Gastroesophageal sphincter (tissue), 4 donors: ENCODE measurements at regions not wholly inside any gene's neighbourhood (a gene's known extent, or its start where the extent isn't known, plus 50 kb on each side); places are given as distances from the start of the nearest gene placed in this dataset.
"Not testable (repeated sequence)": the region's sequence is repeated elsewhere in the genome, so short reads cannot be mapped to it uniquely, and the experiment has no call there.

Source experiments
- ATAC-seq: fragments of 150-250 bp; one replicate; pipeline ENCODE4 v1.9.1; 2016; ENCODE audit warnings: mild to moderate bottlenecking, moderate library complexity
- H3K27ac ChIP-seq, 4 donors: fragments of 200-600 bp; sonication (generic) in 3 of 4; 1 replicate in 3 of 4; 2 replicates in 1 of 4; pipeline ENCODE4 v1.5.1; 2016 to 2019
- H3K27me3 ChIP-seq: fragments of 200-600 bp; sonication (generic); one replicate; pipeline ENCODE4 v1.5.1; 2019
- H3K36me3 ChIP-seq, 2 donors: fragments of 200-600 bp; sonication (generic); one replicate each; pipeline ENCODE4 v1.5.1; 2019; ENCODE audit warnings: control low read depth in 1 of 2
- H3K4me1 ChIP-seq, 3 donors: fragments of 200-600 bp; sonication (generic); 1 replicate in 2 of 3; 2 replicates in 1 of 3; pipeline ENCODE4 v1.5.1; 2016 to 2019; ENCODE audit warnings: control low read depth in 2 of 3
- H3K4me3 ChIP-seq, 2 donors: fragments of 200-600 bp; sonication (generic); one replicate each; pipeline ENCODE4 v1.5.1; 2019; ENCODE audit warnings: mild to moderate bottlenecking in 1 of 2, moderate library complexity in 1 of 2
- H3K9me3 ChIP-seq, 3 donors: fragments of 200-600 bp; sonication (generic); one replicate each; pipeline ENCODE4 v1.5.1; 2017 to 2019; ENCODE audit warnings: control low read depth in 2 of 3
- EP300 ChIP-seq: sonication (generic); formaldehyde crosslinking; IDR thresholded peaks from one replicate; pipeline ENCODE4 v1.6.1; 2017; ENCODE audit warnings: antibody characterized with exemption, mild to moderate bottlenecking
- POLR2A ChIP-seq, 2 donors: fragments of 450-650 bp; IDR thresholded peaks; one replicate each; pipeline ENCODE4 v1.6.1; 2017; ENCODE audit warnings: antibody characterized with exemption in 2 of 2, mild to moderate bottlenecking in 2 of 2, moderate library complexity in 1 of 2
- POLR2AphosphoS5 ChIP-seq: sonication (generic); formaldehyde crosslinking; IDR thresholded peaks from one replicate; pipeline ENCODE4 v1.6.1; 2017; ENCODE audit warnings: antibody characterized with exemption
- WGBS, 2 donors: methylation state at CpG; one replicate each; pipeline ENCODE4 v1.1.5; 2018; ENCODE audit warnings: low coverage in 1 of 2; 5-methylcytosine and 5-hydroxymethylcytosine counted together
- TF ChIP-seq, protein P1 (sequence below), 4 experiments: fragments of 200-600 bp in 2 of 4; fragments of 450-650 bp in 2 of 4; sonication (generic) in 1 of 4; IDR thresholded peaks; one replicate each; pipeline ENCODE4 v1.5.1; 2017 to 2019; ENCODE audit warnings: antibody characterized with exemption in 4 of 4, mild to moderate bottlenecking in 2 of 4, moderate library complexity in 2 of 4

DNA sequence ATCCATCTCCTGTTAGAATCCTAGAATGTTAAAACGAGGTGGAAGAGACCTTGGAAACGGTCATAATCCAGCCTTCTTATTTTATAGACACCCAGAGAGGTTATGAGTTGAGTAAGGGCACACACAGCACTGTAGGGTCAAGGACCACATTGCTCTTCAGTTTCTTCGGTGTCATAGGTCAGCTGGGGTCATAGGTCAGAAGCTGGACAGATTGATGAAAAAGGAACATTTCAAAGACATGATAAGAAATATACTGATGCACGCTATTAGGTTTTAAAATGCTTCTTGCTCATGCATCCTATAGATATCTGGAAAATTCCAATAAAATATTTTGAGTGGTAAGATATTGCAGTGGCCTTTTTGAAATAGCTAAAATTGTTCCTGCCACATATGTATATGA is 60.0 kb upstream of the BMS1 start:
- H3K4me1 ChIP-seq = no peaks in the 10 kb centered on the region
- 36 to 62% methylated on average over 4 of the region's 4 CpGs for WGBS, 2 donors
- H3K27ac ChIP-seq = no peak overlapping the region
- H3K27me3 ChIP-seq = peaks cover 30% of the 10 kb centered on the region
- H3K4me3 ChIP-seq = no peak overlapping the region
- no peak for ATAC-seq
- no peaks in the 10 kb centered on the region for H3K9me3 ChIP-seq
- no peaks in the 10 kb centered on the region for H3K36me3 ChIP-seq
- TF ChIP-seq POLR2AphosphoS5 (no peak), POLR2A (IDR thresholded peaks at IDR 0.05) (no peak), EP300 (no peak)
- TF ChIP-seq, protein P1, sequence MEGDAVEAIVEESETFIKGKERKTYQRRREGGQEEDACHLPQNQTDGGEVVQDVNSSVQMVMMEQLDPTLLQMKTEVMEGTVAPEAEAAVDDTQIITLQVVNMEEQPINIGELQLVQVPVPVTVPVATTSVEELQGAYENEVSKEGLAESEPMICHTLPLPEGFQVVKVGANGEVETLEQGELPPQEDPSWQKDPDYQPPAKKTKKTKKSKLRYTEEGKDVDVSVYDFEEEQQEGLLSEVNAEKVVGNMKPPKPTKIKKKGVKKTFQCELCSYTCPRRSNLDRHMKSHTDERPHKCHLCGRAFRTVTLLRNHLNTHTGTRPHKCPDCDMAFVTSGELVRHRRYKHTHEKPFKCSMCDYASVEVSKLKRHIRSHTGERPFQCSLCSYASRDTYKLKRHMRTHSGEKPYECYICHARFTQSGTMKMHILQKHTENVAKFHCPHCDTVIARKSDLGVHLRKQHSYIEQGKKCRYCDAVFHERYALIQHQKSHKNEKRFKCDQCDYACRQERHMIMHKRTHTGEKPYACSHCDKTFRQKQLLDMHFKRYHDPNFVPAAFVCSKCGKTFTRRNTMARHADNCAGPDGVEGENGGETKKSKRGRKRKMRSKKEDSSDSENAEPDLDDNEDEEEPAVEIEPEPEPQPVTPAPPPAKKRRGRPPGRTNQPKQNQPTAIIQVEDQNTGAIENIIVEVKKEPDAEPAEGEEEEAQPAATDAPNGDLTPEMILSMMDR (IDR thresholded peaks at IDR 0.05) = no peak

DNA sequence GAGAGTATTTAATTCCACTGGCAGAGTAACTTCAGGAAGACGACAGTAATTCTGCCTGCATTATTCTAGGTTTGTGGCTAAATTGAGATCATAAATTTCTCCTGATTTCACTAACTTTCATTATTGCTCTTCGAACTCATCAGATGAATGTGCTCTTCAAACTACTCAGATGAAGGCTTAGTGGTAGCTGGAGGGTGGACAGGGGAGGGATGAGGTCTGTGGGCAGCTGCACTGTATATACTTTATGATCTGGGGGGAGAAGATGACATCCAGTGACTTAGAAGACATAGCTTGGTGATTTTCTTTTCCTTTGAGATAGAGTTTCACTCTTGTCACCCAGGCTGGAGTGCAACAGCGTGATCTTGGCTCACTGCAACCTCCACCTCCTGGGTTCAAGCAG is 59.0 kb upstream of the BMS1 start:
- not testable (repeated sequence) for H3K4me1 ChIP-seq, H3K4me3 ChIP-seq, H3K27ac ChIP-seq, H3K36me3 ChIP-seq, ATAC-seq, H3K9me3 ChIP-seq
- H3K27me3 ChIP-seq = peaks cover 37% of the 10 kb centered on the region
- WGBS, 2 donors = 57 to 82% methylated on average over 3 of the region's 3 CpGs

DNA sequence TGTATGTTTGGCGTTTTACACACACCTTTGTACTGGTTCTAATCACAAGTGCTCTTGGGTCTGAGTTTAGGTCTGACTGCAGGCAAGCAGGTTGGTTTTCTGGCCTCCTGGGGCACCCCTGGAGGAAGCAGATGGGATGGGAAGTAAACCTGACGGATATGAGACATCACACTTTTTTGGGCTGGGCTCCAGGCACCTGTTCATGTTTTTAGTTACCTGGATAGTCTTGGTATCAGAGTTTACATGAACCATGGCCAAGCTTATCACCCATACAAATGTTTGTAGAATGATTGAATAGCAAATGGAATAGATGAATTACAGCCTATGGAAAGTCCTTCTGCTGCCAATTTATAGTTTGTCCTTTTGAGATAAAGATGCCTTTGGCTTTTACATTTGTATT is 57.9 kb upstream of the BMS1 start:
- ATAC-seq, H3K36me3 ChIP-seq, H3K27ac ChIP-seq, H3K4me3 ChIP-seq, H3K4me1 ChIP-seq, H3K9me3 ChIP-seq: not testable (repeated sequence)
- peaks cover 40% of the 10 kb centered on the region for H3K27me3 ChIP-seq
- 43 to 55% methylated on average over 1 to 2 of the region's 2 CpGs for whole genome bisulfite sequencing, 2 donors

DNA sequence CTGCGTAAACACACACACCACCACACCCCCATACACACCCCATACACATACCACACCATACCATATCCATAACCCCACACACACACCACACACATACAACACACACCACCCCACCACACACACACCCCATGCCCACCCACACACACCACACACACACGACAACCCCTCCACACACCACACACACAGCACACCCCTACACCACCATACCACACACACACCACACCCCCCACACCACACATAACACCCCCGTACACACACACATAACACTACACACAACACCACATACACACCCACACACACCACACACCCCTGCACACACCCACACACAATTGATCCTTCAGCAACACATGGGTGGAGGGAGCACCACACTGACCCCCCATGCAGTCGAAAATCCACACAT is 50.3 kb upstream of the BMS1 start:
- H3K4me3 ChIP-seq = no peak overlapping the region
- no peak for TF ChIP-seq POLR2AphosphoS5
- no peak for TF ChIP-seq POLR2A (IDR thresholded peaks at IDR 0.05)
- no peak for TF ChIP-seq EP300
- TF ChIP-seq, protein P1 (IDR thresholded peaks at IDR 0.05) = no peak
- ATAC-seq = peak; percentile 50
- peaks cover 38% of the 10 kb centered on the region for H3K27me3 ChIP-seq
- no peaks in the 10 kb centered on the region for H3K4me1 ChIP-seq
- no peaks in the 10 kb centered on the region for H3K36me3 ChIP-seq
- H3K27ac ChIP-seq = no peak overlapping the region
- no peaks in the 10 kb centered on the region for H3K9me3 ChIP-seq
- 83 to 100% methylated on average over 2 to 4 of the region's 4 CpGs for WGBS, 2 donors
